GM19372 (cell line): ENCODE measurements at regions not wholly inside any gene's neighbourhood (a gene's known extent, or its start where the extent isn't known, plus 50 kb on each side); places are given as distances from the start of the nearest gene placed in this dataset.
"Not testable (repeated sequence)": the region's sequence is repeated elsewhere in the genome, so short reads cannot be mapped to it uniquely, and the experiment has no call there.

ENCODE experiments used
- ATAC-seq: cut with Tn5 transposase; IDR thresholded peaks from one replicate; pipeline ENCODE4 v1.9.1; 2021; ENCODE audit warnings: mild to moderate bottlenecking, low read depth, moderate library complexity; ENCODE audit not compliant: unreplicated experiment

DNA sequence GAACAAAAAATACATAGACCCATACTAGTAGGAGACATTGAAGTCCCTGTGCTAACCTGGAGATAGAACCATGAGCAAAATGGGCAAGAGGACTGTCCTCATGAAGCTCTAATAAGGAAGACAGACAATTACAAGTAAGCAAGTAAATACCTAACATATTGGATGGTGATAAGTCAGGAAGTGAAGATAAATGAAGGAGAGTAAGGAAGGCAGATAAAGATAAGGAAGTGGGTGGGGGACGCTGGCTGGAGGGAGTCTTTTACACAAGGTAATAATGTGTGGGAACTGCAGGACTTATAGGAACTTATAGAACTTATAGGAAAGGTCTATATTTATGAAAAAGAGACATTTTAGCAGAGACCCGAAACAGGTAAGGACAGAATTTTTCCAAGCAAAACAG lies 148.9 kb upstream of the ABI3BP start:
- no peak for ATAC-seq

DNA sequence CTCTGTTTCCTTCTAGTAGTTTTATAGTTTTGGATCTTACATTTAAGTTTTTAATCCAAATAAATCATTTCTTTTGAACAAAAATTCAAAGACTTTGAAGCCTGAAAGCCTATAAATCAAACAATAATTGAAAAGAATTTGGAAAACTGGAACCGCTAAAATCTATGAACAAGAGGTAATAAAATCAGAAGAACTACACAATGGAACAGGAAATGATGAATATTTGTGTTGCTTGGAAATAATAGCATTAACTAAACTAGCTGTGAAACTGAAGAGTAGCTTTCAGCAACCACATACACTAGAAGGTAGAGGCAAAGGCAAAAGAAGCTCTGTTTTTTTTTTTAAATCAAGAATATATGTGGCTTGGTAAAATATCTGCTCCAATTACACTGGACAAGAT lies 147.9 kb upstream of the ABI3BP start:
- ATAC-seq: no peak

DNA sequence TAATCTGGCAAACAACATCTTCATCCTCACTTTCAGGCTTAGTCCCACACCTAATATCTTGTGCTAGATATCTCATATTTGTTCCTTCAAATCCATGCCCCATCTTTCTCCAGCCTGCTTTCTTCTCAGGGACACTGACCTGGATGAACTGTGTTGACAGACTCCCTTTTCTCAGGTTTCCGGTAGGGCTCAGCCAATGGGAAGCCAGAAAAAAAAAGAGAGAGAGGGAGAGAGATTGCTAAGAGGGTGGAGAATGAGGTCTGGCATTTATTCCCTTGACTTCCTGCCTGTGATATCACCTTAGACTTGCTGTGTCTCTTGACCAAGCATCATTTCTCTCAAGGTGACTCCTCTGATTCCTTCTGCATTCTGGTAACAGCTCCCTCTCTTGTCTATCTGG lies 145.6 kb upstream of the ABI3BP start:
- ATAC-seq: no peak

DNA sequence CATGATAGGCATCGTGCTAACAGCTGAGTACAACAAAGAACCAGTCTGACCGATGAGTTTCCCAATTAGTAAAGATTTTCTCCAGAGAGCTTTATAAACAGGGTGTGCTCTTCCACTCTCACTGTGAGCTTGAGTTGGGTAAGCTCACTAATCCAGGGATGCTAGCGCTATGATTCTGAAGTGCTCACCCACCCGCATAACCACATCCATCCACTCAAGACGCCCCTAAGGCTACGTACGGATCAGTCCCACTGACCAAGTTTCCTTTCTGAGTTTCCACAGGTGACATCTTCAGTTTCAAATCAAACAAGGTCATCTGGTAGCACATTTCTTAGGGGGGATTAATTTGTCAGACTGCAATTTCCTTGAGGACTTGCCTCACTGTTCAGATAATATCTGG lies 141.1 kb upstream of the ABI3BP start:
- ATAC-seq: no peak

DNA sequence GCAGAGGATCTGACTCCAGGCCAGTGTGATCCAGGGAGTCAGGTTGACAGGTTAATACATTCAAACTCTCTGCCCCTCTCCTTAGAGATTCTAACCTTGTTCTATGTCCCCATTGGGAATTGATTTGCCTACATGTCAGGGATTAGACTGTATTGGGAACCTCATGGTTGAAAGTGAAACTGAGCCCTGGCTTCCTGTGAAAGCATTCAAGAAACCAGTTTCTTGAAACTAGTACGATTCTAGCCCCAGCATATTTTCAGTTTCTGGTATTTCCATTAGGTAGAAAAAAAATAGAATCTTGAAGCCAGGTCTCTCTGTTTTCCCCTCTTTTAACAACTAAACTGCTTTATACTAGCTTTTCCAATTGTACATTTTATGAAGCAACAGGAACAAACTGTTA lies 140.4 kb upstream of the ABI3BP start:
- ATAC-seq: no peak

DNA sequence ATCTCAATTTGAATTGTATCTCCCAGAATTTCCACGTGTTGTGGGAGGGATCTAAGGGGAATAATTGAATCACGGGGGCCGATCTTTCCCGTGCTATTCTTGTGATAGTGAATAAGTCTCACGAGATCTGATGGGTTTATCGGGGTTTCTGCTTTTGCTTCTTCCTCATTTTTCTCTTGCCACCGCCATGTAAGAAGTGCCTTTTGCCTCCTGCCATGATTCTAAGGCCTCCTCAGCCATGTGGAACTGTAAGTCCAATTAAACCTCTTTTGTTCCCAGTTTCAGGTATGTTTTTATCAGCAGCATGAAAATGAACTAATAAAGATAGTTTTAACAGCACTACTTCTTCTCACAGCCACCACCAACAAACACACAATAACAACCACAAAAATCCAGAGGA lies 140.0 kb upstream of the ABI3BP start:
- not testable (repeated sequence) for ATAC-seq

DNA sequence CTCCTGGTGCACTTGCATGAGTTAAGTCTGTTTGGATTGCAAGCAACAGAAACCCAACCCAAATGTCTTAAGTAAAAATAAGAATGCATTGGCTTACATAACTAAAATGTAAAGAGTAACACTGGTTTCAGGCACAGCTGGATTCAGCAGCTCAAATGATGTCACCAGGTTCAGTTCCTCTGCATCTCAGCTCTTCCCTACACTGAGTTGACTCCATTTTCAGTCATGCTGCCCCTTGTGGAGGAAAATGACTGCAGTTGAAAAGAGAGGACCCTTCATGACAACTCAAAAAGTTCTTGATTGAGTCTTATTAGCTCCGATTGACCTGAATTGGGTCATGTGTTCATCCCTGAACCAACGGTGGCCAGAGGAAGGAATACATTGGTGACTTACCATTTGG lies 138.5 kb upstream of the ABI3BP start:
- no peak for ATAC-seq

DNA sequence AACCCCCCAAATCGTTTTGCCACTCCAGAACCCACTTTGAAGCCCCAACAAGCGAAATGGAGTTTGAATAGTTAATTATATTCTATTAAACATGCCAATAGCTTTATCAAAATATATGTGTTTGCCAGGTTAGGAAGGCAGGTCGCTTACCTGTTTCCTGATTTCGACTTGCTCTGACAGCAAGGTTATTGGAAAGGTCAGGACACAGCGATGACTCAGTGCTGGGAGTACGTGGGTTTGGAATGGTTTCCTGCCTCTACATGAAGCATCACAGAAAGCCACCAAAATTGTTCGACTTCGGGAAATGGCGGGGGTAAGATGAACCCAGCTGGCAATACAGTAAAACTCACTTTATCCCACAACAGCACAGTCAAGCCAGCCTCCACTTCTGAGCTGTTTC lies 135.6 kb upstream of the ABI3BP start:
- no peak for ATAC-seq

DNA sequence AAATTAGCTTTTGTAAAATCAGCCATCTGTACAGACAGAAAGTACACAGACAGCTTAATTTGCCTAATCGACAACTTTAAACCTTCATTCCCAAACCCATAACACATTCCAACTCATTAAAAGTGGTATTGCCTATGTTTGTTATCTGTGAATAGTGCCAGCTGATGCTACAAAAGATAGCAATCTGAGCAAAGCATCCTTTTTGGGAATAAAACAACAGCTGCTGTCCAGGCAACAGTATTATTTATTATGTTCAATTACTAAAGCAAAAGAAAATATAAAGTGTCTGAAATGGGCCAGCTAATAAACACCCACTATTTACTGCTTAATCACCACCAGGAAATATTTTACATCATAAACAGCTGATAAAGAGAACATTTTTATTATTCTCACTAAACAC lies 134.8 kb upstream of the ABI3BP start:
- no peak for ATAC-seq

DNA sequence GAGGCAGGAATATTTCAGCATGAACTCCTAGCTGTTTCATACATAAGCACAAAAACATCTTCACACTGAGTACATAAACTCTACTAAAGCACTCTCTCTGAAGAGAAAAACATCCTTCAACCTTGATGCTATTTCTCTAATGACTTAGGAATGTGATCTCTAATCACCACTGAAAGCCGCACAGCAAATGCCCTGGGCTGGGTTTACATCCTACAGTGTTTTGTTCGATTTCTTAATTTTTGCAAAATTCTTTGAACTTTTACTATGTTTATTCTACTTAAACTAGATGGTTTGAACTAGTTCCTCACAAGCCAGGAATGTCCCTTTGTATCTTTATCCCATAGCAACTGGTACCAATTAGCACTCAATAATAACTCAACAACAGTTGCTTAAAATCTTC lies 130.9 kb upstream of the ABI3BP start:
- ATAC-seq: no peak

DNA sequence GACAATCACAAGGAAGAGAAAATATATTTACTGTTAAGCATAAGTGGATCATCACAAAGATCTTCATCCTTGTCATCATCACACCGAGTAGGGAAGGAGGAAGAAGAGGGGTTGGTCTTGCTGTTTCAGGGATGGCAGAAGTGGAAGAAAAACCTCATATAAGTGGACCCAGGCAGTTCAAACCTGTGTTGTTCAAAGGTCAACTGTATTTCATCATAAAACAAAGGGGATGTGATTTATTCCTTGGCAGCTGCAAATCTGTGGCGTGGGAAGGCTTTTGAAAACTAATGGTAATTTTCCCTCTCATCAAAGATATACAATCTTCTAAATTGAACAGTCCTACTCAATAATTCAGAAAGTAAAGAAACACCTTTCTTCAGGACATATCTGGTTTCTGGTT lies 129.9 kb upstream of the ABI3BP start:
- ATAC-seq: no peak

DNA sequence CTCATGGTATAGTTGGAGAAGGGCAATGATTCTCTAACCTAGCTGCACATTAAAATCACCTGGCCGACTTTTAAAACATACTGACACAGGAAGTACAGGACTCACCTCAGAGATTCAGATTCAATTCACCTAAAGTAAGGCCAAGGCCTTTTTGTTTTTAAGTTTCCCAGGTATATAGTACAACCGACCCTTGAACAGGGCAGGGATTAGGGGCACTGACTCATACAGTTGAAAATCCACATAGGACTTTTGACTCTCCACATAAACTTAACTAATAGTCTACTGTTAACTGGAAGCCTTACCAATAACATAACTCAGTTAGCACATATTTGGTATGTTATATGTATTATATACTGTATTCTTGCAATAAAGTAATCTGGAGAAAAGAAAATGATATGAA lies 129.5 kb upstream of the ABI3BP start:
- ATAC-seq: no peak

DNA sequence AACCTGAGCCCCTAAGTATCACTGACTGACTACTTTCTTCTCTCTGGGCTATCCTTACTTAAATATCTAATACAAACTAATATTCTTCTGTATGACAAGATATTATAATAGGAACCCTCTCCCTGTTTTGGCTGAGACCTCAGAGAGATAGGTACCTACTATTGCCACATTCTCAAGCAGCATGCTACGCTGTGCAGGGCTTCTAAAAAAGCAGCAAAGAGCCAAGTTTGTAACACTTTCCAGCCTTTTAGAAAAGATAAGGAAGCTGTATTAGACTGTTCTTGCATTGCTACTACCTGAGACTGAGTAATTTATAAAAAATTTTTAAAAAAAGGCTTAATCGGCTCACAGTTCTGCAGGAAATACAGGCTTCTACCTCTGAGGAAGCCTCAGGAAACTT lies 126.8 kb upstream of the ABI3BP start:
- ATAC-seq: no peak

DNA sequence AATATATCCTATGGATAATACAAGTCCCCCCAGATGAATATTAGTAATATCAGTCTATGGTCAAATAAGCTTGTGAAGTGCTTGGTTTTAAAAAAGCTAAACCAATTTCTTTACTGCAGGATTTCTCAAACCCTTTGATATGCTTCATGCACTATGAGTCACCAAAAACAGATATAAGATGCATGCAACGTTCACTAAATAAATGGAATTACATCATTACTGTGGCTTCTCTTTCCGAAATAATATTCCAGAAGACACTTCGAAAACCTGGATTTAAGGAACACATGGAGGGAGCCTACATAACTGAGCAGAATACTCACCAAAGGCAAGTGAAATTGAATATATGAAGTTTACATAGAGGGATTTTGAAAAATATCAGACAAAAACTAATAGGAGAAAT lies 126.3 kb upstream of the ABI3BP start:
- ATAC-seq: no peak

DNA sequence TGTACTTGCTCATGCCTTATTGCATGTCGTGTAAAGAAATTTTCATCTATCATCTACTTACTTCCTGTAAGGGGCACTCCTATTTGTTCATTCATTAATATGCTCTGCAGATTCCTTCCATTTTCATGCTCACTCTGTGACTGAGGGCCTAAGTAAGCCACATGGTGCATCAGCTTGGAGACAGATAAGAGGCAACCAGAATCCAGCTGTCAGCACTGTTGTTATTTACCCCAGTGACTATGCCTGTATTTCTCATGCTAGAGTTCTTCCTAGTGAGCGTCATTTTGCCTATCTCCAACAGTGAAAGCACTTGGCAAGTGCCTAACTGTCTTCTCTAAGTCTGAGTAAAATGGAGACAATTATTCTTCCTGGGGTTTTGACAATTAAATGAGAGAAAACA lies 124.8 kb upstream of the ABI3BP start:
- no peak for ATAC-seq

DNA sequence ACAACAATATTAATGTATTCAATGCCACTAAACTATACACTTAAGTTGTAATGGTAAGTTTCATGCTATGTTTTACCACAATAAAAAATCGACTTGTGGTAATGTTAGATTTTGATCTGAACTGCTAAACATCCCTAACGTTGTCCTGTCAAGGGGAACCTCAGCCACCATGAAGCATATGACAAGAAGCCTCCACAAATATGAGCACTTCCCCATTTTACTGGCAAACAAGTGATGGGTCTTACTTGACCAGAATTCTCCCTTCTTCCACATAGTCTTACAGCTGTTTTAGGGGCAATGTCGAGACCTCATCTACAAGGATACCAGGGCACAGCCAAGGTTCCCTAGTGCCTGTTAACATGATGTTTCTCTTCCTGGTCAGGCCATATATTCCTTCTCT lies 124.2 kb upstream of the ABI3BP start:
- ATAC-seq: no peak

DNA sequence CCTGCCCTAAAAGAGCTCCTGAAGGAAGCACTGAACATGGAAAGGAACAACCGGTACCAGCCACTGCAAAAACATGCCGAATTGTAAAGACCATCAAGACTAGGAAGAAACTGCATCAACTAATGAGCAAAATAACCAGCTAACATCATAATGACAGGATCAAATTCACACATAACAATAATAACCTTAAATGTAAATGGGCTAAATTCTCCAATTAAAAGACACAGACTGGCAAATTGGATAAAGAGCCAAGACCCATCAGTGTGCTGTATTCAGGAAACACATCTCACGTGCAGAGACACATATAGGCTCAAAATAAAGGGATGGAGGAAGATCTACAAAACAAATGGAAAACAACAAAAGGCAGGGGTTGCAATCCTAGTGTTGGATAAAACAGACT lies 117.1 kb upstream of the ABI3BP start:
- ATAC-seq: not testable (repeated sequence)

DNA sequence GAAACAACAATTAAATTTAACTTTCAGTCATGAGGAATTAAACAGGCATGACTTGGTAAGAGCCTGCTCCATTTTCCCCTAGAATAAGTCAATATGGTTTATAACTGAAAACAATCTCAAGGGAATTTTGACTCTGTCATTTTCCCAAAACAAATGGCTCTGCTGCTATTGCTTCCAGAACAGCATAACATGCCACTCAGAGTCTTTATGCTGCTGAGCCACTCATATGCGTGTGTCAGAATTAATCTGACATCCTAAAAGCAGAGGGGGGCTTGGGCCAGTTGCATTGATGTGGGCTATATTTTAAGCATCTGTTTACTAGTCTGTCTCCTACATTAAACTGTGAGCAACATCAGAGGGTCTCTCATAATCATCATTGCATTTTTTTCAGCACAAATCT lies 111.1 kb upstream of the ABI3BP start:
- no peak for ATAC-seq

DNA sequence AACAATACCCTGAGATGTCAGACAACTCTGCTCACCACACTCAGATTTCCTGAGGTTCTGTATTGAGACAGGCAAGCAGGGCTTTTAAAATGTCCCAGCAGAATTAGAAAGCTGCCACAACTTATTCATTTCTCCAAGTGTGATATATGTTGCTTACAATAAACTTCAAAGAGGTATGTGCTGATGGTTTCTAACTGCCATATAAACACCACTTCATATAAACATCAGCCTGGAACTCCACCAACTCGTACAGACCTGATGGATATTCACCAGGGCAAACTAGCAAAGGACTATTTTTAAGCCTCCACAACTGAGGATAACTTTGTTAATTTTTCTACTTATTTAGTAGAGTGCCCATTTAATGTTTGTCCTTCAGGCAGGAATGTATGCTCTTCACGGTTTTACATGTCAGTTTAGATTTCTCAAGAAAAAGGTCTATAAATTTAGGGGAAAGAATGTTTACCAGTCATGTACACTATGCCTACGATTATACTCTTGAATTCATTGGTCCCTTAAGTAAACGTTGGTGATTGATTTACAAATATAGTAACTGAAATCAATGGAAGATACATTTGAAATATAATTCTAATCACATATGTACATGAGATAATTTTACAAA lies 109.6 kb upstream of the ABI3BP start:
- no peak for ATAC-seq

DNA sequence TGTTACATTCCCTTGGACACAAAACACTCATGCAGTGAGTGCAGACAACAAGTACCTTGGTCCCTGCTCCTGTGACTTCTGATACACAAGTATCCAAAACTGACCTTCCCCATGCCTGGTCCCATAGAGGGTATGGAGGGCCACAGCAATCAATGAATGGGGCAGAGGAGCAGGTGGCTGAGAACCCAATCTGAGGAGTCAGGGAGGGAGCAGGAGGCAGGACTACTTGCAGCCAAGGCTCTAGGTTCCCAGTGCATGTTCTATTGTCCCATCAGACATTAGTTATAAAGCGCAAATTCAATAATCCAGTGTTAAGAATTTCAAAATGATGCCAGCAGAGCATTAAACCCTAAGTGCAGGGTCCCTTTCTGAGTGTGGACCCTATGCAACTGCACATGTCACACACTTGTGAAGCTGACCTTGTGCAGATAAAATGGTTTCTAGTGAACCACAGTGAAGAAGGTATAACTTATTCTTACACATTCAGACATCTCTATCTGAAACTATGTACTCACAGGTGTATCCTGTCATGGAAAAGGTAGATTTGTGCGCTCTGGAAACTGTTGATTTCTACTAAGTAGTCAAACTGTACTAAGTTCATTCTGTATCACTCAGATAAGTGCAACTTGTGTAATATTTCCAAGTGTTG lies 107.3 kb upstream of the ABI3BP start:
- ATAC-seq: no peak

DNA sequence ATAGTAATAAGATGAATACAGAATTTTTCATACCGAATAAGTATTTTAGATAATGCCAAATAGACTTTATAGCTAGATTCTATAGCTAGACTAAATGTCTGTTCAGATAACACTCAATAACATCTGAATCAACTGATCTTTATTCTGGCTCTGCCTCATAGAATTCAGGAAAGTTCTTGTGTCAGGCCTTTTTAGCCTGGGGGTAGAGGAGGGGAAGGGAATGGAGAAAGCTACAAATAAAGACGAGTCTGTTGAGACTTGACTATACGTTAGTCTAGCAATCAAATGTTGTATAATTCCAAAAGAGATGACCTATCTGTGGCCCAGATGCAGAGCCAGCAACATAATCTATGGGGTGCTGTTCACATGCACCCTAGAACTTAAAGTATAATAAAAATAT lies 106.6 kb upstream of the ABI3BP start:
- no peak for ATAC-seq

DNA sequence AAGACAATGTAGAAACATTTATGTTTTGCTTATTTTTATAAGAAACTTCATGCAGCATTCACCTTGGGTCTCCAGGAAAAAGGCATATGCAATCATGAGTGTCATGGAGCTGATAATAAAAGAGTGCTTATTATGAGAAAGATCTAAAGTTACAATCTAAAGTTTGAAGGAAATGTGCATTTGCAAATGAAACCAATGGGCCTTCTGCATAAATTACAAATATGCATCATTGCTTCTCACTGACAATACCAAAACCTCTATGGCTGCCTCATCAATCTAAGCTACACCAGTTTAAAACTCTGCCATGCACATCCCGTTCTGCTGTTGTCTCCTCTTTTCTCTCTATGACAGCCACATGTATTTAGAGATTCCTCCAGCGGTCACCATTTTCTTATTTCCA lies 103.2 kb upstream of the ABI3BP start:
- no peak for ATAC-seq
